ENCODE measurements at regions not wholly inside any gene's neighbourhood (a gene's known extent, or its start where the extent isn't known, plus 50 kb on each side); places are given as distances from the start of the nearest gene placed in this dataset.

DNA sequence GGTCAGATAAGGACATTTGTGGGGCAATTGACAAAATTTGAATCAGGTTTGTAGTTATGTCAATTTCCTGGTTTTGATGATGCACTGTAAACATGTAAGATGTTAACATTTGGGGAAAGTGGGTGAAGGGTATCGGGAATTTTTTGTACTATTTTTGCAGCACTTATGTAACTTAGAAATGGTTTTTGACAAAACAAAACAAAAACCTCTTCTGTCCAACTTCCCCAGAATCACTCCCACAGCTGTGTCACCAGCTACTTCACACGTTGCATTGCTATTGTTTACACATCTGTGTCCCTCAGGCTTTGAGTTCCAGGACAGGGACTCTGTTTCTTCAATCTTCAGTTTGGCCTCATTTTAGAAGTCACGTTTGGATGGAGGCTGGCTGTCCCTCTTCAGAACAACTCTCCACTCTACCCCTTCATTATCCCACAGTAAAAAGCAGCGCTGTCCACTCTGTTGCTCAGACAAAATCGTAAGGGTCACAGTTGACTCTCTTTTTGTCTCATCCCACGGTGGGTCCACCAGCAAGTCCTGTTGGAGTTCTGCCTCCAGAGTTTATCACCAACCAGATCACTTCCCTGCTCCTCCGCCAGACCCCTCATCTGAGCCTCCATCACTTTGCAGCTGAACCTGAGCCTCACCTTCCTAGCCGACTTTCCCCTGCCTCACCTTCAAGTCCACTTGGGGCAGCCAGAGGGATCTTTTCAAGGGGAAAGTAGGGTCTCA lies 63.2 kb downstream of the NENF start:
- no peak overlapping the region for H3K4me3 ChIP-seq (ENCODE audit: low read length)
- no peak for TF ChIP-seq ZNF274 (IDR thresholded peaks at IDR 0.05; ENCODE audit: low read depth, low read length)

DNA sequence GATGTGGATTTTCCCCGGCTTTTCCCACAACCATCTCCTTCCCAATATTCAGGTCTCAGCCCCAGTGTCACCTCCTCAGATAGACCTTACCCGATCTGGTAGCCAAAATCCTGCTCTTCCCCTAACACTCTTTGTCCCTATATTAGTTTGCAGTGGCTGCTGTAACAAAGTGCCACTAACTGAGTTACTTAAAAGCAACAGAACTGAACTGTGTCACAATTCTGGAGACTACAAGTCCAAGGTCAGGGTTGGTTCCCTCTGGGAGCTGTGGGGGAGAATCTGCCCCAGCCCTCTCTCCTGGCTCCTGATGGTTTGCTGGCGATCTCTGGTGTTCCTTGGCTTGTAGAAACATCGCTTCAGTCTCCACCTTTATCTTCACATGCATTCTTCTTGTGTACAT lies 64.0 kb downstream of the NENF start:
- H3K4me3 ChIP-seq (ENCODE audit: low read length), result no peak overlapping the region
- no peak for TF ChIP-seq ZNF274 (IDR thresholded peaks at IDR 0.05; ENCODE audit: low read depth, low read length)

GRCh38 chr1:212497553-212497952 lies 64.8 kb downstream of the NENF start:
- no peak overlapping the region for H3K4me3 ChIP-seq (ENCODE audit: low read length)
- TF ChIP-seq ZNF274 (IDR thresholded peaks at IDR 0.05; ENCODE audit: low read depth, low read length), result no peak

GRCh38 chr1:212498283-212499040 lies 65.7 kb downstream of the NENF start:
- no peak overlapping the region for H3K4me3 ChIP-seq (ENCODE audit: low read length)
- no peak for TF ChIP-seq ZNF274 (IDR thresholded peaks at IDR 0.05; ENCODE audit: low read depth, low read length)

- no peak overlapping the region for H3K4me3 ChIP-seq (ENCODE audit: low read length)
- TF ChIP-seq ZNF274 (IDR thresholded peaks at IDR 0.05; ENCODE audit: low read depth, low read length), result no peak
Observed at GRCh38 chr1:212500351-212500750, 67.6 kb downstream of the NENF start.

DNA sequence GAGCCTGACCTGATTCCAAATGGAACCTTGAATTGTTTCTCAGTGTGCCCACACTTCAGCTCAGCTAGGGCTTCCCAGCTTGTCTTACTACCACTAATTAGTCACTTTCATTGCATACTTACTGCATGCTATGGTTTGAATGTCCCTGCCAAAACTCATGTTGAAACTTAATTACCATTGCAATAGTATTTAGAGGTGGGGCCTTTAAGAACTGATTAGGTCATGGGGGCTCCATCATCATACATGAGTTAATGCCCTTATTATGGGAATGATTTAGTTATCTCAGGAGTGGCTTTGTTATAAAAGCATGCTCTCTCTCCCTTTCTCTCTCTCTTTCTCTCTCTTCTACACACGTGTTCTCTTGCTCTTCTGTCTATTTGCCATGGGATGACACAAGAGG lies 68.3 kb downstream of the NENF start:
- no peak for TF ChIP-seq ZNF274 (IDR thresholded peaks at IDR 0.05; ENCODE audit: low read depth, low read length)
- no peak overlapping the region for H3K4me3 ChIP-seq (ENCODE audit: low read length)

DNA sequence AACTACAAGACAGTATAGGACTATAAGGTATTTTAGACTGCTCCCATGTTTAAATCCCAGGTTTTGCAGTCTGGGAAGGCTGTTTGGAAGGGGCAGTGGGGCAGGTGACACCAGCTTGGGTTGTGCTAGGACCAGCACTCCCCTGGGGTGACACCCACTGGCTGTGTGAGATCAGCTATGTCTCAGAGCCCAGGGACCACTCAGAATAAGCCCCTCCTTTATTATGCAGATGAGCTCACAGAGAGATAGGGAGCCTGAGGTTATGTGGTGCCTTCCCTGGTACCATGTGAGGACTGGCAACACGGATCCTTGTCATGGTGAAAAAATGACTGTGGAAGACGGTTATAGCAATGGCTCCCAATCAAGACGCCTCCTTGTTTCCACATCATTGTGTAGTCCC lies 71.0 kb downstream of the NENF start:
- no peak for TF ChIP-seq ZNF274 (IDR thresholded peaks at IDR 0.05; ENCODE audit: low read depth, low read length)
- H3K4me3 ChIP-seq (ENCODE audit: low read length), result no peak overlapping the region

DNA sequence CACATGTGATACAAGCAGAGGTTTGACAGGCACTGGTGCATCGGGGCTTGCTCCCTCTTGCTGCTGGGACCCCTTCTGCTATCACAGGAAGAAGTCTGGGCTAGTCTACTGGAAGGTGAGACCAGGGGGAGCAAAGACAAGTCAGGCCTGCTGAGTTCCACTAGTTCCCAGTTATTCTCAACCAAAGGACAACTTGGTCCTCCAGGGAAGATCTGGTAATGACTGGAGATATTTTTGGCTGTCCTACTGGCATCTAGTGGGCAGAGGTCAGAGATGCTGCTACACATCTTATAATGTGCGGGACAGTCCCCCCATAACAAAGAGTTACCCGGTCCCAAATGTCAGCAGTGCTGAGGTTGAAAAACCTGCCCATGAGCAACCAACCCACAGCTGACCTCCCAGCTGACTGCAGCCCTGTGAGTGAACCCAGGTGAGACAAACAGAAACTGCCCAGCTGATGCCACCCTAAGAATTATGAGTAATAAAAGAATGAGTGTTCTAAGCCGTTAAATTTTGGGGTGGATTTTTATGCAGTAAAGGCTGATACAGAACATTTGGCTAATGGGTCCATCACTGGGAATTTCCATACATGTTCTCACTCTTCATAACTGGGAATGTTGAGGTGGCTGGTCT lies 71.6 kb downstream of the NENF start:
- no peak for TF ChIP-seq ZNF274 (IDR thresholded peaks at IDR 0.05; ENCODE audit: low read depth, low read length)
- H3K4me3 ChIP-seq (ENCODE audit: low read length), result no peak overlapping the region

DNA sequence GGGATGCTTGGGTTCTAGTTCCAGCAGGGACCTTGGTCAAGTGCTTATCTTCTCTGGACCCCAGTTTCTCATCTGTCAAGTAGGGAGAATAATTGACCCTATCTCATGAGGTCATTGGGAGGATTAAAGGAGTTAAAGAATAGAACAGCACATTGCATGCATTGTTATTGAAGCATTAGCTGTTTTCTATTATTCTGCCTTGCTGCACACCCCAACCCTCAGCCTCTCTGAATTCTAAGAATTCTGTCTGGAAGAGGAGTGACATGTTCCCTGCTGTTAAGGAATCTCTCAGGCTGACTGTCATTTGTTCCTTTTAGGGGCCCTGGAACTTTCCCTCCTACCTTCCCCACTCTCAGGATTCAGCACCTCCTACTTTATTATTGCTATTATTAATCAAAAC lies 73.9 kb downstream of the NENF start:
- H3K4me3 ChIP-seq (ENCODE audit: low read length), result no peak overlapping the region
- TF ChIP-seq ZNF274 (IDR thresholded peaks at IDR 0.05; ENCODE audit: low read depth, low read length), result no peak

DNA sequence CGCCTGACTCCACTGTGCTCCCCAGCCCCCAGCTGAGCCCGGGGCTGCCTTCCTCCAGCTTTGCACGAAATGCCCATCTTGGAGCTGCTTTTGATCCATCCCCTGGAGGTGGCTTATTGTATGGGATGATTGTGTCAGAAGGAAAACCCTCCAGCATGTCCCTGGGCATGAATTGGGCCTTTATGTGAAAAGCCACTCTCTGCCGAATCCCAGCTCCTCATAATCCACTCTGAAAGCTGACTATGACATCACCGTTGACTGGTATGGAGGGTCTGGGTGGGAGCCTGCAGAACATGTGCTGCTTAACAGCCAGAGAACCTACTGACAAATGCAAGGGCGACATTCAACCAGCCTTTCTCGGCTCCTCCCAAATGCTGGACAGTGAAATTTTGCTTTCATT lies 74.6 kb downstream of the NENF start:
- no peak for TF ChIP-seq ZNF274 (IDR thresholded peaks at IDR 0.05; ENCODE audit: low read depth, low read length)
- no peak overlapping the region for H3K4me3 ChIP-seq (ENCODE audit: low read length)

- no peak overlapping the region for H3K4me3 ChIP-seq (ENCODE audit: low read length)
- TF ChIP-seq ZNF274 (IDR thresholded peaks at IDR 0.05; ENCODE audit: low read depth, low read length), result no peak
Observed at GRCh38 chr1:212512816-212513559, 80.3 kb downstream of the NENF start.

GRCh38 chr1:212513586-212513985 lies 80.9 kb downstream of the NENF start:
- no peak for TF ChIP-seq ZNF274 (IDR thresholded peaks at IDR 0.05; ENCODE audit: low read depth, low read length)
- no peak overlapping the region for H3K4me3 ChIP-seq (ENCODE audit: low read length)

GRCh38 chr1:212514056-212514614 lies 81.4 kb downstream of the NENF start:
- TF ChIP-seq ZNF274 (IDR thresholded peaks at IDR 0.05; ENCODE audit: low read depth, low read length), result no peak
- H3K4me3 ChIP-seq (ENCODE audit: low read length), result no peak overlapping the region

DNA sequence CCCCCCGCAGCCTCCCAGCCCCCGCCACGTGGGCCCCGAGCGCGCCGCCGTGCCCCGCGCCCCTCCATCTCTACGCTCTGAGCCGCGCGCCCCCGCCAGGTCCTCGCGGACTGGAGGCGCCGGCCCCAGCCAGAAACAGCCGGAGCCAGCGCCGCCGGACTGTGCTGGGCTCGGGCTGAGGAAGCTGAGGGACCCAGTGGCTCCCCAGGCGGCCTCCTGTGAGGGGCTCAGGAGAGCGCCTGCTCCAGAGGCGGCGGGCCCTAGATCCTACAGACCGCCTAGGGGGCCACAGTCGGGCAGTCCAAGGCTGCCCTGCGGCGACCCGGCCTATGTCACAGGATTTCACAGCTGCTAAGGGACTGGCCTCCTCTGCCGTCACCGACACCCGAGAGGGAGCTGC lies 82.1 kb downstream of the NENF start:
- no peak overlapping the region for H3K4me3 ChIP-seq (ENCODE audit: low read length)
- no peak for TF ChIP-seq ZNF274 (IDR thresholded peaks at IDR 0.05; ENCODE audit: low read depth, low read length)

All from GM08714 (cell line).